Head of caudate nucleus (tissue), 42 donors: ENCODE measurements at regions not wholly inside any gene's neighbourhood (a gene's known extent, or its start where the extent isn't known, plus 50 kb on each side); places are given as distances from the start of the nearest gene placed in this dataset.
"Not testable (repeated sequence)": the region's sequence is repeated elsewhere in the genome, so short reads cannot be mapped to it uniquely, and the experiment has no call there.

Source experiments
- DNase-seq, 42 donors: peaks; one replicate each; pipeline versions ENCODE4 v3.0.0 to v3.0.0-alpha.2; 2020 to 2021; ENCODE audit warnings: mixed read lengths in 7 of 42
- intact Hi-C: fragments of 100-400 bp; cut with DNase I; formaldehyde crosslinking; loops from one replicate; pipeline ENCODE4 v1.15.0; 2022

- intact Hi-C loops, result no loop called here
- DNase-seq, result no peak
Observed at GRCh38 chr12:87642245-87642644, 387.0 kb downstream of the C12orf50 start.

- no peak for DNase-seq
- intact Hi-C loops, result no loop called here
Observed at GRCh38 chr12:87618199-87618598, 411.0 kb downstream of the C12orf50 start.

DNA sequence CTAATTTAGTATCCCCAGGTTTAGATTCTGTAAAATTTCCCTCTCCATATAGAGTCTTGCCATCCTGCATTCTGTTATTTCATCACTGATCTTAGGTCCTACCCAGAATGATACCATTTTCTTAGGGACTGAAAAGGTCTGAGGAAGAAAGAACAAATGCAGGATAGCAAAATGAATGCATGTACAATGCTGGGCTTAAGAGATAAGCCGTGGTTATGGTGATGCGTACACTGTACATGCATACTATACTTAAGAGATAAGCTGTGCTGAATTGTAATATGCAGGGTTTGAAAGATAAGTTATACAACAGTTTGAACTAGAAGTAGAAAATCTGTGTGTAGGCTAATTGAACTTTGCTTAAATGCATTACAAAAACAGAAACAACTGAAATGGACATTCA is 416.2 kb downstream of the C12orf50 start:
- intact Hi-C loops, result no loop called here

GRCh38 chr12:87608321-87608720 is 420.9 kb downstream of the C12orf50 start:
- intact Hi-C loops, result no loop called here
- DNase-seq, result no peak

More for the DNA sequence above, 416.2 kb downstream of the C12orf50 start:
- DNase-seq, result no peak

DNA sequence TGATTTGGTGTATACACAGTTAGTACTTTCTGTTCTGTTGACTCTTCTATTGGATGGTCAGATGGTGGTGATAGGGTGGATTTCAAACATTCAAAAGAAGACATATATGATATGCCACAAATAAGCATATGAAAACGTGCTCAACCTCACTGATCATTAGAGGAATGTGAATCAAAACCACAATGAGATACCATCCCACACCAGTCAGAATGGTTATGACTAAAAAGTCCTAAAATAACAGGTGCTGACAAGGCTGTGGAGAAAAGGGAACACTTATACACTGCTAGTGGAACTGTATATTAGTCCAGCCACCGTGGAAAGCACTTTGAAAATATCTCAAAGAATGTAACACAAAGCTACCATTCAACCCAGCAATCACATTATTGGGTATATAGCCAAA is 425.5 kb downstream of the C12orf50 start:
- intact Hi-C loops, result no loop called here
- no peak for DNase-seq

GRCh38 chr12:87599459-87599858 is 429.7 kb downstream of the C12orf50 start:
- no peak for DNase-seq

DNA sequence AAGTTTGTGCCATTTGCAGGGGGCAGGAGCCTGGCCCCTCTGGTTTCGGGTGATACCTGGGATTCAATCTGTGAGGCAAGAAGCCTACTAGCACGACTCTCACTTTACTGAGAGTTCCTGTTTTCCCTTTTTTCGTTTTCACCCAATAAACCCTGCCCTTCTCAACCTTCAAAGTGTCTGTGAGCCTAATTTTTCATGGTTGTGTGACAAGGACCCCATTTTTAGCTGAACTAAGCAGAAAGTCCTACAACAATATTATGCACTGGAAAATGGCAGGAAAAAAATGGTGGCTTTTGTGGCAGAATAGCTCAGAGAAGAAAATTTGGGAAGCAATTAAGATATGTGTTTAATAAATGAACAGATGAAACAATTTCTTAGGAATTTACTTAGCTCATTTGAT is 432.1 kb downstream of the C12orf50 start:
- intact Hi-C loops, result no loop called here
- no peak for DNase-seq

More at GRCh38 chr12:87599459-87599858, 429.7 kb downstream of the C12orf50 start:
- intact Hi-C loops, result no loop called here

GRCh38 chr12:87596636-87597035 is 432.6 kb downstream of the C12orf50 start:
- intact Hi-C loops, result no loop called here
- DNase-seq, result no peak

- intact Hi-C loops, result no loop called here
- DNase-seq, result no peak
Observed at GRCh38 chr12:87596134-87596533, 433.1 kb downstream of the C12orf50 start.

DNA sequence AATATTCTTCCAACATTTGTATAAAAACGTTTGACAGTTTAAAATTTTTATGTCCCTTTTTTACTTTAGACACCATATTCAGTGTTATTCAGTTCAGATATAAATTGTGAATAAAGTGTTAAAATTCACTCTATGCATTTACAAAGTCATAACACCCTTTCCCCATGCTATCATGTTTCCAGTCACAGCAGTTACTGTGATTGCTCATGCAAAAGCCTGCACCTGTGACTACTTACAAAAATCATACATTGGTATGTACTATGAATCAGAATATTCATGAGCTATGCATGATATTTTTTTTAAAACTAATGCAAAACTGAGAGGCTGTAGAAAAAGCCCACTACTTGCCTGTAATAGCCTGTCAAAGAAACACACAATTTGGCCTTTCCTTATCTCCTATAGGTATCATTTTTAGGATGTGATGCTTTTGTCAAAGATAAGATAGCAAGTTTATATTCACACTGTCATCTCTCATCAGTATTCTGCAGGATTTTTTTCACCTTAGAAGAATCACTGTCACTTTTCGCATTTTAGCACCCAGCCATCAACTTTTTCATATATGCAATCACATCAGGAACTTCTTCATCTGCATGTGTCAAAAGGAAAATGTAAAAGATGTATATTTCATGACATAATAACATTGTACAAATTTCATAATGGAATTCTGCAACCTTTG is 443.2 kb downstream of the C12orf50 start:
- intact Hi-C loops, result no loop called here
- no peak for DNase-seq

- intact Hi-C loops, DNase-seq: not testable (repeated sequence)
Observed at GRCh38 chr12:87579091-87579490, 450.1 kb downstream of the C12orf50 start.

- intact Hi-C loops, result no loop called here
- DNase-seq, result no peak
Observed at GRCh38 chr12:87575906-87576305, 453.3 kb downstream of the C12orf50 start.

DNA sequence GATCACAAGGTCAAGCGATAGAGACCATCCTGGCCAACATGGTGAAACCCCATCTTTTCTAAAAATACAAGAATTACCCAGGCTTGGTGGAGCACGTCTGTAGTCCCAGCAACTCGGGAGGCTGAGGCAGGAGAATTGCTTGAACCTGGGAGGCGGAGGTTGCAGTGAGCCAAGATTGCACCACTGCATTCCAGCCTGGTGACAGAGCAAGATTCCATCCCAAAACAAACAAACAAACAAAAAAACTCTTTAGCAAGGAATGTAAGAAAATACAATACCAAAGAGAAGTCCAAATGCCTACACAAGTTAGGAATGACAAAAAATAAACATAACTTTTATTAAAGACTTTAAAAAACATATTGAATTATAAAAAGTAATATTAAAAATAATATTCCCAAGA is 462.3 kb downstream of the C12orf50 start:
- DNase-seq, intact Hi-C loops: not testable (repeated sequence)

DNA sequence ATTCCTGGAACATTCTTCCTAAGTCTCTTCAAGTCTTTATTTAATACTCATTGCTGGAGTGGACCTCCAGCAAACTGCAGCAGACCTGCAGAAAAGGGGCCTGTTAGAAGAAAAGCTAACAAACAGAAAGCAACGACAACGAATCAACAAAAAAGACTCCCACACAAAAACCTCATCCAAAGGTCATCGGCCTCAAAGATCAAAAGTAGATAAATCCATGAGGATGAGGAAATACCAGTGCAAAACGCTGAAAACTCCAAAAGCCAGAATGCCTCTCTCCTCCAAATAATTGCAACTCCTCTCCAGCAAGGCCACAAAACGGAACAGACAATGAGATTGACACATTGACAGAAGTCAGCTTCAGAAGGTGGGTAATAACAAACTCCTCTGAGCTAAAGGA is 472.2 kb downstream of the C12orf50 start:
- intact Hi-C loops, result no loop called here
- DNase-seq, result no peak

DNA sequence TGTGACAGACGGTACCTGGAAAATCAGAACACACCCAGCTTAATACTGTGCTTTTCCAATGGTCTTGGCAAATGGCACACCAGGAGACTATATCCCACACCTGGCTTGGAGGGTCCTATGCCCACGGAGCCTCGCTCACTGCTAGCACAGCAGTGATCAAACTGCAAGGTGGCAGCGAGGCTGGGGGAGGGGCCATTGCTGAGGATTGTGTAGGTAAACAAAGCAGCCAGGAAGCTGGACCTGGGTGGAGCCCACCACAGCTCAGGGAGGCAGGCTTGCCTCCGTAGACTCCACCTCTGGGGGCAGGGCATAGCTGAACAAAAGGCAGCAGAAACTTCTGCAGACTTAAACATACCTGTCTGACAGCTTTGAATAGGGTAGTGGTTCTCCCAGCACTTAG is 498.0 kb downstream of the C12orf50 start:
- intact Hi-C loops, DNase-seq: not testable (repeated sequence)

DNA sequence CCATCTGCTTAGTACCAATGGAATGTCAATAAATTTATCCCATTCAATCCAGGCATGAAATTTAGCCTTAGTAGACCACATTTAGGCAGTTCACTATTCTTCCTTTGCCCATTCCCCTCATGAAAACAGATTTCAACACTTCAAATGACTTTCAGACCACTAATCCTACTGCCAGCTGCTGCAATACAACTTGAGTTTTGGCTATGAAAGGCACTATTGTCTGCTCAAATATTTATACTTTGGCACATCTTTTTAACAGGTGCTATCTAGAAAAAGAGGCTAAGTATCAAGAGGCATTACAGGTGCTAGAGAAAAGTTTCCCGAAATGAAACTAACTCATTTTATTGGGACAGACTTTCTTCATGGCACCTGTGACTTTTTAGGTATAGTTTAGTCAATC is 499.8 kb downstream of the C12orf50 start:
- DNase-seq, result no peak
- intact Hi-C loops, result no loop called here

DNA sequence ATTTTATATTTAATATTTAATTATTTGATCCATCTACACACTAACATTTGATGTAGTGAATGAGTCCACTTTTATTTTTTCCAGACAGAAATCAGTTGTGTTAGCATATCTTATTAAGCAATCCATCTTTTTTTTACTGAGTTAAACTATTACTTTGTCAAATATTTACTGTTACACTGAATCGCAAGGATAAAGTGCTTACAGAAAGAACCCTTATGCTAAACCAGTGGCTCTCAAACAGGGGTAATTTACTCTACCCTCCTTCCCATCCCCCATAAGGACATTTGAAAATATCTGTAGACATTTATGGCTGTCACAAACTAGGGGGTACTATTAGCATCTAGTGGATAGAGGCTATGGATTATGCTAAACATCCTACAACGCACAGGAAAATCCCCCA is 508.2 kb downstream of the C12orf50 start:
- intact Hi-C loops, result no loop called here

DNA sequence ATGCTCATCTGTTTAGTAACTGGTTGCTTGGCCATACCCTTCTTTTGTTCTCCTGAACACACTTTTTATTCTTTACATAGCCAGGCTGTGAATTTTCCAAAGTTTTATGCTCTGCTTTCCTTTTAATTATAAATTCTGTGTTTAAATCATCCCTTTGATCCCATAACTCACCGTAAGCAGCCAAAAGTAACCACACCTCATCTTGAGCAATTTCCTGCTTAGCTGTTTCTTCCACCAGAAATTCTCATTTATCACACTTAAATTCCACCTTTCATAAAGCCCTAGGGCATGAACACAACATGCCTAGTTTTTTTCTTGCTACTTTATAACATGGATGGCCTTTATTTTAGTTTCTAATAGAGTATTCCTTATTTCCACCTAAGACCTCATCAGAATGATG is 510.7 kb downstream of the C12orf50 start:
- no peak for DNase-seq
- intact Hi-C loops, result no loop called here

More for the DNA sequence above, 508.2 kb downstream of the C12orf50 start:
- no peak for DNase-seq

- DNase-seq, result no peak
- intact Hi-C loops, result no loop called here
Observed at GRCh38 chr12:87518036-87518435, 511.2 kb downstream of the C12orf50 start.

GRCh38 chr12:87513536-87514280 is 515.5 kb downstream of the C12orf50 start:
- DNase-seq, result no peak
- intact Hi-C loops, result no loop called here

DNA sequence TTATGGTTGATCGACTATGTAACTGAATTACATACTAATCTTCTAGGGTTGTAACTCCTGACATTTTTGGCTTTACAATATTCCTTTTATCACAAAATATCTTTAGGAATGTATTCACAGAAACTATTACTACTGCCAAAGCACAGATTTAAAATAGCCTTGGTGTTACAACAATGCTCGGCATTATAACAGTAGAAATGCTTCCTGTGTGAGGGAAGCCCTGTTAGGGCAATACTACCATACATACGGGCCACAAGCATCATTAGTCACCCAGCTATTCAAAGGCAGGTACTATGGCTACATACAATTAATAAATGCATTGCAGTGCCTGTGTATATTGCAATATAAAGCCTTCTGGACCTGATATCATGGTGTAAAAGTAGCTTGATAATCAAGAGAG is 517.8 kb downstream of the C12orf50 start:
- no peak for DNase-seq
- intact Hi-C loops, result no loop called here
